ENCODE measurements at regions not wholly inside any gene's neighbourhood (a gene's known extent, or its start where the extent isn't known, plus 50 kb on each side); places are given as distances from the start of the nearest gene placed in this dataset.
"Not testable (repeated sequence)": the region's sequence is repeated elsewhere in the genome, so short reads cannot be mapped to it uniquely, and the experiment has no call there.

DNA sequence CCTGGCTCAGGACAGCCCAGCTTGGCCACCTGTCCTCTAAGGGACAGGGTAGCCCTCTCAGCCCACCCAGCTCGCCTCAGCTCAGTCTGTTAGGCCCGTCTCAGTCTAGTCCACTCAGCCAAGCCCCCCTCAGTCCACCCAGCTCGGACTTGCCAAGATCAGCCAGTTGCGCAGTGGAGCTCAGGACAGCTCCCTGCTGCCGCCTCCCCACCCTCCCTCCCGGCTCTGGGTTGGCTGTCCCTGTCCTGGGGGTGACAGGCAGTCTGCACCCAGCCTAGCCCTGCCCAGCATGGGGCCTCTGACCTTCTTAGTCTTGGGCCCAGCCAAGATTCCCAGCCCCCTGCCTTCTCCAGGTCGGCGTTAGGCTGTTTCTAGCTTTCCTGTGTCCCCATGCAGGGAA is 196.9 kb downstream of the TMEM121 start:
- TF ChIP-seq SP1 (IDR thresholded peaks at IDR 0.05); TAF1 (conservative IDR thresholded peaks at IDR 0.05); HNF4A (conservative IDR thresholded peaks at IDR 0.05); CTCF (IDR thresholded peaks at IDR 0.05; ENCODE audit: low read depth, low read length, missing input control): not testable (repeated sequence)
- TF ChIP-seq, protein P1, sequence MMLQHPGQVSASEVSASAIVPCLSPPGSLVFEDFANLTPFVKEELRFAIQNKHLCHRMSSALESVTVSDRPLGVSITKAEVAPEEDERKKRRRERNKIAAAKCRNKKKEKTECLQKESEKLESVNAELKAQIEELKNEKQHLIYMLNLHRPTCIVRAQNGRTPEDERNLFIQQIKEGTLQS (IDR thresholded peaks at IDR 0.05): not testable (repeated sequence)
